GM21786 (cell line): ENCODE measurements at regions not wholly inside any gene's neighbourhood (a gene's known extent, or its start where the extent isn't known, plus 50 kb on each side); places are given as distances from the start of the nearest gene placed in this dataset.
"Not testable (repeated sequence)": the region's sequence is repeated elsewhere in the genome, so short reads cannot be mapped to it uniquely, and the experiment has no call there.

Experiments used
- ATAC-seq: cut with Tn5 transposase; IDR thresholded peaks from one replicate; pipeline ENCODE4 v1.9.1; 2021; ENCODE audit not compliant: unreplicated experiment

GRCh38 chr5:145660897-145661640, 174.1 kb downstream of the PRELID2 start:
- ATAC-seq, result no peak

GRCh38 chr5:145658435-145658834, 176.7 kb downstream of the PRELID2 start:
- no peak for ATAC-seq

- not testable (repeated sequence) for ATAC-seq
These were observed 182.4 kb downstream of the PRELID2 start for GRCh38 chr5:145652700-145653099.

GRCh38 chr5:145647137-145647536, 188.0 kb downstream of the PRELID2 start:
- ATAC-seq, result not testable (repeated sequence)

- ATAC-seq, result not testable (repeated sequence)
These were observed 191.9 kb downstream of the PRELID2 start for GRCh38 chr5:145643214-145643613.

- no peak for ATAC-seq
These were observed 197.7 kb downstream of the PRELID2 start for GRCh38 chr5:145637396-145637795.

GRCh38 chr5:145636371-145636770, 198.8 kb downstream of the PRELID2 start:
- ATAC-seq, result no peak

GRCh38 chr5:145633474-145633873, 201.7 kb downstream of the PRELID2 start:
- no peak for ATAC-seq

- ATAC-seq, result no peak
These were observed 202.4 kb downstream of the PRELID2 start for GRCh38 chr5:145632701-145633100.

GRCh38 chr5:145629047-145629446, 206.1 kb downstream of the PRELID2 start:
- no peak for ATAC-seq

GRCh38 chr5:145628525-145628924, 206.6 kb downstream of the PRELID2 start:
- no peak for ATAC-seq

- no peak for ATAC-seq
These were observed 215.3 kb downstream of the PRELID2 start for GRCh38 chr5:145619806-145620310.

GRCh38 chr5:145616739-145617138, 218.4 kb downstream of the PRELID2 start:
- ATAC-seq, result not testable (repeated sequence)

GRCh38 chr5:145598983-145599382, 236.2 kb downstream of the PRELID2 start:
- ATAC-seq, result no peak

GRCh38 chr5:145598184-145598583, 237.0 kb downstream of the PRELID2 start:
- ATAC-seq, result no peak

- ATAC-seq, result no peak
These were observed 243.6 kb downstream of the PRELID2 start for GRCh38 chr5:145591578-145591977.

- no peak for ATAC-seq
These were observed 246.1 kb downstream of the PRELID2 start for GRCh38 chr5:145589063-145589462.

GRCh38 chr5:145588558-145588957, 246.6 kb downstream of the PRELID2 start:
- no peak for ATAC-seq

- ATAC-seq, result no peak
These were observed 247.0 kb downstream of the PRELID2 start for GRCh38 chr5:145588113-145588512.

- ATAC-seq, result no peak
These were observed 247.4 kb downstream of the PRELID2 start for GRCh38 chr5:145587710-145588109.

- no peak for ATAC-seq
These were observed 247.9 kb downstream of the PRELID2 start for GRCh38 chr5:145587308-145587672.

GRCh38 chr5:145586661-145587307, 248.4 kb downstream of the PRELID2 start:
- ATAC-seq, result no peak
